ENCODE measurements at regions not wholly inside any gene's neighbourhood (a gene's known extent, or its start where the extent isn't known, plus 50 kb on each side); places are given as distances from the start of the nearest gene placed in this dataset.

- in situ Hi-C loops (cut with HindIII; ENCODE audit: low pct_unique_long_range_greater_than_20kb, low sequenced_read_pairs) (no loop called here), intact Hi-C loops (cut with micrococcal nuclease; ENCODE audit: unreplicated experiment) (no loop called here)
- Histone ChIP-seq H3K4me1 (ENCODE audit: control insufficient read depth, insufficient read depth, low read length) (no peaks in the 10 kb centered on the region), H3K27me3 (ENCODE audit: control insufficient read depth, insufficient read depth, low read length) (no peaks in the 10 kb centered on the region), H3K4me3 (ENCODE audit: low read depth in 2 of 2, low read length in 2 of 2) (no peak overlapping the region), H3K36me3 (ENCODE audit: control insufficient read depth, insufficient read depth, low read length) (no peaks in the 10 kb centered on the region), H3K9me3 (ENCODE audit: control insufficient read depth, insufficient read depth, low read depth, low read length) (0 out of 2 replicates have a peak, but pooled peaks cover 2% of the 10 kb centered on the region), H3K27ac (ENCODE audit: low read length) (no peak overlapping the region)
- TF ChIP-seq POLR2AphosphoS5 (IDR thresholded peaks at IDR 0.05; ENCODE audit: low read depth, low read length) (no peak), REST (IDR thresholded peaks at IDR 0.05; ENCODE audit: insufficient read depth in 1 of 2, low read depth in 2 of 2, low read length in 1 of 2) (no peak)
- ChIA-PET CTCF (no interaction called here), POLR2A (interaction anchor here (0.6 kb wide), 1 partner anchor 192 kb away, joined by 3 read pairs; no protein-coding TSS in a partner anchor)
- BruUV-seq (replicated peaks), result no TSS peak
- no peak for ATAC-seq
- DNase-seq (ENCODE audit: low read depth, low spot score), result no peak
These were observed 307.3 kb upstream of the CNTNAP5 start for GRCh38 chr2:123717636-123718334.

GRCh38 chr2:123720760-123721159 is 304.3 kb upstream of the CNTNAP5 start:
- in situ Hi-C loops (cut with HindIII; ENCODE audit: low pct_unique_long_range_greater_than_20kb, low sequenced_read_pairs) (no loop called here), intact Hi-C loops (cut with micrococcal nuclease; ENCODE audit: unreplicated experiment) (no loop called here)
- no TSS peak for BruUV-seq (replicated peaks)
- CTCF ChIA-PET, result no interaction called here
- TF ChIP-seq POLR2AphosphoS5 (IDR thresholded peaks at IDR 0.05; ENCODE audit: low read depth, low read length), result no peak
- no peak for TF ChIP-seq SIN3A (IDR thresholded peaks at IDR 0.05; ENCODE audit: borderline replicate concordance, insufficient read depth, low read depth, low read length)
- TF ChIP-seq REST (IDR thresholded peaks at IDR 0.05; ENCODE audit: insufficient read depth in 1 of 2, low read depth in 2 of 2, low read length in 1 of 2), result no peak
- no peak for TF ChIP-seq CTCF (IDR thresholded peaks at IDR 0.05)
- no peak for TF ChIP-seq TCF7L2 (IDR thresholded peaks at IDR 0.05; ENCODE audit: low read depth, low read length)
- no peak for DNase-seq (ENCODE audit: low read depth, low spot score)
- H3K27me3 ChIP-seq (ENCODE audit: control insufficient read depth, insufficient read depth, low read length), result no peaks in the 10 kb centered on the region
- H3K36me3 ChIP-seq (ENCODE audit: control insufficient read depth, insufficient read depth, low read length), result no peaks in the 10 kb centered on the region
- ATAC-seq, result no peak
- POLR2A ChIA-PET, result no interaction called here
- no peak overlapping the region for H3K27ac ChIP-seq (ENCODE audit: low read length)
- H3K4me1 ChIP-seq (ENCODE audit: control insufficient read depth, insufficient read depth, low read length), result no peaks in the 10 kb centered on the region
- 0 out of 2 replicates have a peak, but pooled peaks cover 2% of the 10 kb centered on the region for H3K9me3 ChIP-seq (ENCODE audit: control insufficient read depth, insufficient read depth, low read depth, low read length)
- no peak overlapping the region for H3K4me3 ChIP-seq (ENCODE audit: low read depth in 2 of 2, low read length in 2 of 2)

Data from Panc1 (cell line).